ENCODE measurements at regions not wholly inside any gene's neighbourhood (a gene's known extent, or its start where the extent isn't known, plus 50 kb on each side); places are given as distances from the start of the nearest gene placed in this dataset.

DNA sequence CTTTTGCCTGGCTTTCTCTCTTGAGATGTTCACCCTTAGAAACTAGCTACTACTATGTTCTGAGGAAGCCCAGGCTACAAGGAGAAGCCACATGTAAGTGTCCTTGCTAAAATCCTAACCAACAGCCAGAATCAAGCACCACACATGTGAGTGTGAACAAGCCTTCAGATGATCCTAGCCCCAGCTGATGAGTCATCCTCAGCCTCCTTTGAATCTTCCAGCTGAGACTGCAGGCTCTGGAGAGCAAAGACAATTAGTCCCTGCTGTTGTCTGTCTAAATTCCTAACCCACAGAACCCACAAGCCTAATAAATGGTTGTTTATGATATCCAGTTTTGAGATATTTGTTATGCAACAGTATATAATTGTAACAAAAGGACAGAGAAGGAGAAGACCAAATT, 92.8 kb upstream of the TAC1 start:
- no peak for DNase-seq

DNA sequence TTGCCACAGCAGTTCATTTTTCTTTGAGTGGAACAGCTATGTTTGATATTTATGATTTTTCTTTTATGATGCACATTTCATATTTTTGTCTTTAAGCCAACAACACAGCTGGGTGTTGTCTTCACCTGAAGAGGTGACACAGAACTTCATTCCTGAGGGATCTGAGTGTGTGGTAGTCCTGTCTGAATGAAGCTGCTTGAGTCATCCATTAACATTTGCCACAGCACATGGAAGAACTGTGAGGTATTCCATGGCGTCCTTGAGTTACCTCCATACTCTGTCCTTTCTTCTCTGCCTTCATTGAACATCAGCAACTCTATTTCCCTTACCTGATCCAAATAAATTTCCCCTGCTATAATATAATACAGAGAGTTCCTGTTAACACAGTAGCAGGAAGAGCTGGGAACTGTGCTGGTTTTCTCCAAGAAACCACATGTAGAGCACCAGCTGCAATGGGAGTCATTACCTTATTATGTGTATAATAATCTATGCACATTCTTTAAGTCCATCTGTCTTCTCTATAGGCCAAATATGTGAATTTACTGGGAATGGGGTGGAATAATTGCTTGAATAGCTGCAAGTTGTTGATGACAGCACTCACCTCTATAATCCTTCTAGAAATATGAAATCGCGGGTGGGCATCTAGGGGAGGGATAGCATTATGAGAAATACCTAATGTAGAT, 72.4 kb upstream of the TAC1 start:
- DNase-seq = no peak

DNA sequence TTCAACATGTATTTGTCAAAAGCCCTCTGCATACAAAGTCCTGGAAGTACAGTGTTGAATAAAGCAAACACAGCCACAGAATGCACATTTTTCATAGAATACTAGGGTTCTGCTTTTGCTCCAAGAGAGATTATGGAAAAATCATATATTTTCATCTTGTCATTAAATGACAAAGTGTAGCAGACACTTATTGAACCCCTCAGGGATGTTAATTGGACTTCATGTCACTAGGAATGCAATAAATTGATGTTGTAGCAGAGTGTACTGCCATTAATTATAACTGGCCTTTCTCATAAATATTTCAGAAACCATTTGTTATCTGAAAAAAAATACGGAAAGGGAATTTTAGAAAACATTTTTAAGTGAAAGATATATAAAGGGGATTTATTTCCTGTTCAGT, 64.5 kb upstream of the TAC1 start:
- DNase-seq = no peak

DNA sequence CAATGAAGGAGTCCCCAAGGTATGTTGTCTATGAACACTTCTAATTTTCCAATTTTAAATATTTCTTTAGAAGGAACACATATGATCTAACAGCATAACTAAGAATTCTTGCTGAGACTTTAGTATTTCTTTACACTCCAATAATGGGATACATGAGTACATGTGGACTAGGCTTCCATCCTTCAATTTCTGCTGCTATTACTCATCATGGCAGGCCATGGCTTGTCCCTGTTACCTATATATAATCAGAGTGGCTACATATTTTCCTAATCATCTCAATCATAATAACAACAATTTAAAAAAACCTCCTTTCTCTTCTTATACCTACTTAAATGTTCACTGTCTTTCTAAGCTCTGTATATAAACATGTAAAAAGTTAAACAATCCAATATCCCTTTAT, 60.3 kb upstream of the TAC1 start:
- no peak for DNase-seq

DNA sequence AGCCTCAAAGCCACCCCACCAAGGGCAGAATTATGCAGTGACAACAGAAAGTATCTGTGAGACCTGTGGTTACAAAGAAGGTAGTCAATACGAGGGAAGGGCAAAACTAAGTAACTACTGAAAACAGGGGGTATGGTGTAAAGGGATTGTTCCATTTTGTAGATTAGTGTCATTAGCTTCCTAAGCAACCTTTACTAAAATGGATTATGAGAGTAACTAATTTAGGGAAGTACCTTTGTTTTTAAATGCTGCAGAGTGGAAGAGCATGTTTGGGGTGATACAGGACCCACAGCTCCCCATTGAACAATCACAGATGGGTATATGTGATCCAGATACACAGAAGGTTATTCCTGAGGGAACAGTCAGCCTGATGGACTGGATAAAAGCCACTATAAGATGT, 51.3 kb upstream of the TAC1 start:
- no peak for DNase-seq
